ENCODE measurements at regions not wholly inside any gene's neighbourhood (a gene's known extent, or its start where the extent isn't known, plus 50 kb on each side); places are given as distances from the start of the nearest gene placed in this dataset.

DNA sequence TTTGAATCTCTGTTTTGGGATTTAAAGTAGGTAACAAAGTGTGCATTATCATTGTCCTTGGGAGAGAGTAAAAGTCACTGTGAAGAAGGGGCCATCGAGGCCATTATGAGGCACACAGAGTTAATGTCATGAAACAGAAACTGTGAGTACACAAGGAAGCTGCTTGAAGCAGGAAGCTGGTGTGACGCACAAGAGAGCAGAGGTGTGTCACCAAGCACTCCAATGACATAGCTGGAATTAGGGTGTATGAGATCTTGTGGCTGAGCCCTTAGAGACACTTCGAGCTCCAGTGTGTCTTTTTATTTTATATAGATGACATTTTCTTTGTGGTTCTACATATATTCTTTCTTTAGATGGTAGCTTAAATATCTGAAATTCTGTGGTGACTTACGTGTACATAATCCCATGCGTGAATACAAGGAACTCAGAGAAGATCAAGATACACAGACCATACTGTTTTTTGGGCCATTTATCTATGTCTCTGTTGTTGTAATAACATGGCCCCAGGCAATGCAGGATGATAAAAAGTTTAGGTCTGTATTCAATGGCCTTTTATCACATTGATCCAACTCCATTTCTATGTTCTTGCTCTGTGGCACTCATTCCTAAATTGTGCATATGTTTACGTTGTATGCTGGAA is 164.7 kb upstream of the FAM98A start:
- no peaks in the 10 kb centered on the region for H3F3A ChIP-seq (ENCODE audit: insufficient read depth)
- H3K9me3 ChIP-seq (ENCODE audit: insufficient read depth, low read length), result no peaks in the 10 kb centered on the region
- no peaks in the 10 kb centered on the region for H3K36me3 ChIP-seq (ENCODE audit: low read length)
- no peak overlapping the region for H3K4me3 ChIP-seq (ENCODE audit: insufficient read depth, low read length, poor library complexity, severe bottlenecking)
- H3K27ac ChIP-seq (ENCODE audit: low read depth, low read length), result no peak overlapping the region
- H2AFZ ChIP-seq (ENCODE audit: low read depth, low read length, severe bottlenecking), result no peak overlapping the region
- H4K20me1 ChIP-seq (ENCODE audit: low read depth, low read length), result no peaks in the 10 kb centered on the region
- H3K9ac ChIP-seq (ENCODE audit: low read length), result no peak overlapping the region
- no peak for TF ChIP-seq EZH2phosphoT487 (conservative IDR thresholded peaks at IDR 0.05; ENCODE audit: low read length)
- TF ChIP-seq, protein P1, sequence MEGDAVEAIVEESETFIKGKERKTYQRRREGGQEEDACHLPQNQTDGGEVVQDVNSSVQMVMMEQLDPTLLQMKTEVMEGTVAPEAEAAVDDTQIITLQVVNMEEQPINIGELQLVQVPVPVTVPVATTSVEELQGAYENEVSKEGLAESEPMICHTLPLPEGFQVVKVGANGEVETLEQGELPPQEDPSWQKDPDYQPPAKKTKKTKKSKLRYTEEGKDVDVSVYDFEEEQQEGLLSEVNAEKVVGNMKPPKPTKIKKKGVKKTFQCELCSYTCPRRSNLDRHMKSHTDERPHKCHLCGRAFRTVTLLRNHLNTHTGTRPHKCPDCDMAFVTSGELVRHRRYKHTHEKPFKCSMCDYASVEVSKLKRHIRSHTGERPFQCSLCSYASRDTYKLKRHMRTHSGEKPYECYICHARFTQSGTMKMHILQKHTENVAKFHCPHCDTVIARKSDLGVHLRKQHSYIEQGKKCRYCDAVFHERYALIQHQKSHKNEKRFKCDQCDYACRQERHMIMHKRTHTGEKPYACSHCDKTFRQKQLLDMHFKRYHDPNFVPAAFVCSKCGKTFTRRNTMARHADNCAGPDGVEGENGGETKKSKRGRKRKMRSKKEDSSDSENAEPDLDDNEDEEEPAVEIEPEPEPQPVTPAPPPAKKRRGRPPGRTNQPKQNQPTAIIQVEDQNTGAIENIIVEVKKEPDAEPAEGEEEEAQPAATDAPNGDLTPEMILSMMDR (IDR thresholded peaks at IDR 0.05; ENCODE audit: insufficient read depth, low read length, poor library complexity, severe bottlenecking), result no peak
- H3K9me2 ChIP-seq (replicated peaks; ENCODE audit: insufficient read depth, low read length), result no peaks in the 10 kb centered on the region
- no peaks in the 10 kb centered on the region for H3K27me3 ChIP-seq (ENCODE audit: low read length)
- no peak overlapping the region for H3K4me2 ChIP-seq (ENCODE audit: low read depth, low read length, poor library complexity, severe bottlenecking)
- no peaks in the 10 kb centered on the region for H3K79me2 ChIP-seq (ENCODE audit: insufficient read depth, low read length)

DNA sequence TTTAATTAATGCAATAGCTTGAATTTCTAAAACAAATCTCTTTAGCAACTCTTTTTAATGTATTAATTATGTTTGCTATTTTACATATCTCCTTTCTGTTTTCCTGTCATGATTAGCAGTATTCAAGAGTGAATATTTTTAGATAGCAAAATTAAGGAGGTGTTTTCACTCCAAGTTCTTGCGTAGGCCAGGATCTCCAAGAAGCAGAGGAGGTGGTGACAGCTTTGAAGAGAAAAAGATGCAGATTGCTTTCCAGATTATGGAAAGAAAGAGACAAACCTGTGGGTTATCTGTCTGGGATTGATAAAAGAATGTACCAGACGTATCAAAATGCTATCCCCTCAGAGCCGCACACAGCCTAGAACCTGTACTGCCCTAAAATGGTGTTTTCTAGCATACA is 163.5 kb upstream of the FAM98A start:
- Histone ChIP-seq H3K9me2 (replicated peaks; ENCODE audit: insufficient read depth, low read length) (no peaks in the 10 kb centered on the region), H3K4me3 (ENCODE audit: insufficient read depth, low read length, poor library complexity, severe bottlenecking) (no peak overlapping the region), H3K9me3 (ENCODE audit: insufficient read depth, low read length) (no peaks in the 10 kb centered on the region), H3K27me3 (ENCODE audit: low read length) (no peaks in the 10 kb centered on the region), H3K27ac (ENCODE audit: low read depth, low read length) (no peak overlapping the region), H3K79me2 (ENCODE audit: insufficient read depth, low read length) (no peaks in the 10 kb centered on the region), H3F3A (ENCODE audit: insufficient read depth) (no peaks in the 10 kb centered on the region), H2AFZ (ENCODE audit: low read depth, low read length, severe bottlenecking) (no peak overlapping the region), H3K4me2 (ENCODE audit: low read depth, low read length, poor library complexity, severe bottlenecking) (no peak overlapping the region), H3K36me3 (ENCODE audit: low read length) (no peaks in the 10 kb centered on the region), H4K20me1 (ENCODE audit: low read depth, low read length) (no peaks in the 10 kb centered on the region), H3K9ac (ENCODE audit: low read length) (no peak overlapping the region)
- TF ChIP-seq, protein P1 (IDR thresholded peaks at IDR 0.05; ENCODE audit: insufficient read depth, low read length, poor library complexity, severe bottlenecking), result no peak
- no peak for TF ChIP-seq EZH2phosphoT487 (conservative IDR thresholded peaks at IDR 0.05; ENCODE audit: low read length)

DNA sequence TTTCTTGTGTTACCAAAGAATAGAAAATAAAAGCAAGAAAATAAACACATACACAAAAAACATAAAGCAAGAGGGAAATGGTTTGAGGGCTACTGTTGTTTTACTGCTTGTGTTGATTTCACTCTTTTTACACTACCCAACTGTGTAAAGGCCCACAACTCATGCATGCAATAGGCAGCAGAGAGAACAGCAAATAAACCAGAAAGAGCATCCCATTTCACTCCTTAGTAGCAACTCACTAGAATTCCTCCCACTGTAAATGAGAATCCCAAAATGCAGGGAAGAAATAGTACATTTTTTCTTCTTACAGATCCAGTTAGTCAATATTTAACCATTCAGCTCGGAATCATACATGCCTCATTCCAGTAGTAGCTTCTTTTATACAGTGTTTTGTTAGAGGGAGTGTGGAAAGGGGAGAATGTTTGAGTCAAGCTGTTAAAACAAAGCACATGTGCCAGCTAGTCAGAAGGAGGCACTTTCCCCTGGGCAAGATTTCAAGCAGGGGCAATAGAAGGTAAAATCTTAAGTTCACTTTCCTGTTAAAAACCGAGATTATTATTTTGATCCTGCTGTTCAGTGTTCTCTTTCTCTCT is 147.2 kb upstream of the FAM98A start:
- Histone ChIP-seq H3K9ac (ENCODE audit: low read length) (no peak overlapping the region), H3K4me2 (ENCODE audit: low read depth, low read length, poor library complexity, severe bottlenecking) (no peak overlapping the region), H3K27me3 (ENCODE audit: low read length) (0 out of 2 replicates have a peak, but pooled peaks cover 3% of the 10 kb centered on the region), H3K9me3 (ENCODE audit: insufficient read depth, low read length) (no peaks in the 10 kb centered on the region), H3K4me3 (ENCODE audit: insufficient read depth, low read length, poor library complexity, severe bottlenecking) (no peak overlapping the region), H3K36me3 (ENCODE audit: low read length) (no peaks in the 10 kb centered on the region), H4K20me1 (ENCODE audit: low read depth, low read length) (no peaks in the 10 kb centered on the region), H3K9me2 (replicated peaks; ENCODE audit: insufficient read depth, low read length) (no peaks in the 10 kb centered on the region), H3F3A (ENCODE audit: insufficient read depth) (no peaks in the 10 kb centered on the region), H2AFZ (ENCODE audit: low read depth, low read length, severe bottlenecking) (no peak overlapping the region), H3K27ac (ENCODE audit: low read depth, low read length) (no peak overlapping the region), H3K79me2 (ENCODE audit: insufficient read depth, low read length) (no peaks in the 10 kb centered on the region)
- TF ChIP-seq EZH2phosphoT487 (conservative IDR thresholded peaks at IDR 0.05; ENCODE audit: low read length), result no peak
- TF ChIP-seq, protein P1 (IDR thresholded peaks at IDR 0.05; ENCODE audit: insufficient read depth, low read length, poor library complexity, severe bottlenecking), result no peak

Measured in SU-DHL-6 (cell line).